ENCODE measurements at regions not wholly inside any gene's neighbourhood (a gene's known extent, or its start where the extent isn't known, plus 50 kb on each side); places are given as distances from the start of the nearest gene placed in this dataset.

GRCh38 chr4:181659202-181659601, 584.0 kb upstream of the TENM3 start:
- TF ChIP-seq SRF (IDR thresholded peaks at IDR 0.05; ENCODE audit: low read depth), result no peak
- no peak for TF ChIP-seq SIN3A (IDR thresholded peaks at IDR 0.05; ENCODE audit: low read depth)
- TF ChIP-seq CTCF (IDR thresholded peaks at IDR 0.05 in 2 of 3, conservative IDR thresholded peaks at IDR 0.05 in 1 of 3; ENCODE audit: borderline replicate concordance in 1 of 3, insufficient read depth in 1 of 3, low read depth in 2 of 3, low read length in 2 of 3), result no peak
- no peak for TF ChIP-seq REST (IDR thresholded peaks at IDR 0.05; ENCODE audit: low read depth)
- TF ChIP-seq EZH2phosphoT487 (IDR thresholded peaks at IDR 0.05; ENCODE audit: borderline replicate concordance), result no peak
- TF ChIP-seq EZH2 (IDR thresholded peaks at IDR 0.05), result no peak
- no peak for TF ChIP-seq CEBPB (IDR thresholded peaks at IDR 0.05; ENCODE audit: low read depth)

All from HCT116 (cell line).